ENCODE measurements at regions not wholly inside any gene's neighbourhood (a gene's known extent, or its start where the extent isn't known, plus 50 kb on each side); places are given as distances from the start of the nearest gene placed in this dataset.

DNA sequence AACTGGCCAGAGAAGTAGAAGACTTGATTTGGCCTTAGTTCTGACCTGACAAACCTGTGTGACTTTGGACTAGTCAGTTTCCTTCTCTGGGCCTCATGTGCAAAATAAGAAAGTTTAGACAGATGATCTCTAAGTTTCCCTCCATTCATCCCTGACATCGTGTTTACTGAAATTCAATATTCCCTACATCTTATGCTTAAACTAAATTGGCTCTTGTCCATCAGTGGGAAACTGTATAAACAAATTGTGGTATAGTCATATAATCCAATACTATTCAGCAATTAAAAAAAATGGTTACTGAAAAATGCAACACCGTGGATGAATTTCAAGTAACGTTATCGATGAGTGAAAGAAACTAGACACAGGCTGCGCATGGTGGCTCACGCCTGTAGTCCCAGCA, 64.4 kb upstream of the HRH1 start:
- in situ Hi-C loops (cut with MboI; ENCODE audit: low sequenced_read_pairs), result no loop called here
- H3K36me3 ChIP-seq (replicated peaks), result no peaks in the 10 kb centered on the region
- DNase-seq (ENCODE audit: low spot score in 2 of 2), result no peak
- H3K4me3 ChIP-seq, result no peak overlapping the region
- H3K9me3 ChIP-seq, result no peaks in the 10 kb centered on the region
- H3K27me3 ChIP-seq (ENCODE audit: low read depth), result no peaks in the 10 kb centered on the region
- no peaks in the 10 kb centered on the region for H3K4me1 ChIP-seq

DNA sequence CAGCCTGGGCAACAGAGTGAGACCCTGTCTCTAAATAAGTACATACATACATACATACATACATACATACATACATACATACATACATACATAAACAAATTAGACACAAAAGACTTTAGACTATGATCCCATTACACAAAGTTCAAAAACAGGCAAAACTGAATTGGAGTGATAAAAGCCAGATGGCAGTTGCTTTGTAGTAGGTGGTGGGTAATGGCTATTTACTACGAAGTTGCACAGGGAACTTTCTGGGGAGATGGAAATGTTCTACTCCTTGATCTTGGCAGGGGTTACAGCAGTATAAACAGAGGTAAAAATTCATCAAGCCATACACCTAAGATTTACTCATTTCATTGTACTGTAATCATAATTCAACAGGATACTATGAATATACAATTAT, 63.7 kb upstream of the HRH1 start:
- DNase-seq (ENCODE audit: low spot score in 2 of 2), result no peak
- in situ Hi-C loops (cut with MboI; ENCODE audit: low sequenced_read_pairs), result no loop called here
- H3K4me1 ChIP-seq, result no peaks in the 10 kb centered on the region
- no peak overlapping the region for H3K4me3 ChIP-seq
- H3K27me3 ChIP-seq (ENCODE audit: low read depth), result no peaks in the 10 kb centered on the region
- H3K9me3 ChIP-seq, result no peaks in the 10 kb centered on the region
- no peaks in the 10 kb centered on the region for H3K36me3 ChIP-seq (replicated peaks)

DNA sequence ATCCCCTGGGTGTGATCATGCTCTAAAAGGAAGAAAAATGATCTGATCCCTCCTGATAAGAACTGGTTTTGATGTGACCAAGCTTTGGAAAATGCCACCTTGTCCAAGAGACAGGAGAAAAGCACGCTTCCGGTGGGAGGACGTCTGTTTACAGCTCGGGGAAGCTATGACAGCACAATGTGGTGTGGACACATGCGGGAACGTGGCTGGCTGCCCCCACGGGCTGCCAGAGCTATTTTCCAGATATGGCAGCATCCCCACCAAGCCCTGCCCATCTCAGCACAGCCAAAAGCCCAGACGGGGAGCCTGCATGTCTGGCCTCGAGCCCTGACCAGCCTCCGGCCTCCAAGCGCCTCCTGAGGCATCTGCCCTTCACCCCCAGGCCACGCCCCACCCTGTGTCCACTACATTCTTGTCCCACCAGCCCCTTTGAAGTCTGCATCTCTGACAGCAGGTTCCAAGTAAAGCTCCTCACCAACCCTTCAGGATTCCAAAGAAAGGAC, 63.2 kb upstream of the HRH1 start:
- H3K4me3 ChIP-seq, result no peak overlapping the region
- in situ Hi-C loops (cut with MboI; ENCODE audit: low sequenced_read_pairs), result no loop called here
- DNase-seq (ENCODE audit: low spot score in 2 of 2), result no peak
- no peaks in the 10 kb centered on the region for H3K27me3 ChIP-seq (ENCODE audit: low read depth)
- no peaks in the 10 kb centered on the region for H3K36me3 ChIP-seq (replicated peaks)
- H3K4me1 ChIP-seq, result no peaks in the 10 kb centered on the region
- no peaks in the 10 kb centered on the region for H3K9me3 ChIP-seq

DNA sequence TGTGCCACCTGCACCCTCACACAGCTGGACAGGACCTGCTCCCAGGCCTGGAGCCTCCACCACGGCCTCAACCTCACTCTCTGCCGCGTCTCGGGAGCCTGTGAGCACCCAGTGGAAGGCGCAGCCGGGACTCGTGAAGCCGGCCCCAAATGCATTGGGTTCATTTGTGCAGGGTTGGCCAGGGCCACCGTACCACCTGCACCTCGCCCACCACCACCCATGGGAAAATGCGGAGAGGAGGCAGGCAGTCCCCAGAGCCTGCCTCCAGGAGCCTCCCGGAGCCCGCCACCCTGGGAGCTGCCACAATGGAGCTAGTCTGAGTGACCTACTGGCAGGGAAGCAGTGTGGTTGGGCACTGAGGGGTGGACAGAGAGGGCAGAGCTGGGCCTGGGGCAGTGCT, 62.5 kb upstream of the HRH1 start:
- Histone ChIP-seq H3K9me3 (no peaks in the 10 kb centered on the region), H3K4me1 (no peaks in the 10 kb centered on the region), H3K4me3 (no peak overlapping the region), H3K36me3 (replicated peaks) (no peaks in the 10 kb centered on the region), H3K27me3 (ENCODE audit: low read depth) (no peaks in the 10 kb centered on the region)
- DNase-seq (ENCODE audit: low spot score in 2 of 2), result no peak
- in situ Hi-C loops (cut with MboI; ENCODE audit: low sequenced_read_pairs), result no loop called here

DNA sequence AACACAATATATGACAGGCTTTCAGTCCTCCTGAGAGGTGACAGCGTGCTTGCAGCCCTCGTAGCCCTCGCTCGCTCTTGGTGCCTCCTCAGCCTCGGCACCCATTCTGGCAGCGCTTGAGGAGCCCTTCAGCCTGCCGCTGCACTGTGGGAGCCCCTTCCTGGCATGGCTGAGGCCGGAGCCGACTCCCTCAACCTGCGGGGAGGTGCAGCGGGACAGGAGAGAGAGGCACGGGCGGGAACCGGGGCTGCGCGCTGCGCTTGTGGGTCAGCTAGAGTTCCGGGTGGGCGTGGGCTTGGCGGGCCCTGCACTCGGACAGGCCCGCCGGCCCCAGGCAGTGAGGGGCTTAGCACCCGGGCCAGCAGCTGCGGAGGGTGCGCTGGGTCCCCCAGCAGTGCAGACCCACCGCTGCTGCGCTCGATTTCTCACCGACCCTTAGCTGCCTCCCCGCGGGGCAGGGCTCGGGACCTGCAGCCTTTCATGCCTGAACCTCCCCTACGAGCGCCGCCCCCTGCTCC, 60.4 kb upstream of the HRH1 start:
- no peaks in the 10 kb centered on the region for H3K4me1 ChIP-seq
- H3K9me3 ChIP-seq, result no peaks in the 10 kb centered on the region
- in situ Hi-C loops (cut with MboI; ENCODE audit: low sequenced_read_pairs), result no loop called here
- no peak overlapping the region for H3K4me3 ChIP-seq
- H3K27me3 ChIP-seq (ENCODE audit: low read depth), result no peaks in the 10 kb centered on the region
- no peak for DNase-seq (ENCODE audit: low spot score in 2 of 2)
- H3K36me3 ChIP-seq (replicated peaks), result no peaks in the 10 kb centered on the region

DNA sequence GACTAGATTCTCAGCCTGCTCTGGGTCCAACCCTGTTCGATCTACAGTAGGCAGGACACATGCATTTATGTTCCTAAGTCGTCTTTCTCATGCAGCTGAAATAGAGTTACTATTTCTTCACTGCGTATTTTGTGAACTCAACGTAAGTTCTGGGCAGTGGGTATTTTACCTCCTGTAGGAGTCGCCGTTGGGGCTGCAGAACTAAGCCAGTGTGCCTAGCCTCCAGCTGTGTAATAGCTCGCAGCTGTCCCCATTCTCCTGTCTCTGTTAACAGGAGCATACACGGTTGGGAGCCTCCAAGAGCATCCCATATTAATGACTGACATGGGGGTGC, 58.4 kb upstream of the HRH1 start:
- Histone ChIP-seq H3K27me3 (ENCODE audit: low read depth) (no peaks in the 10 kb centered on the region), H3K36me3 (replicated peaks) (no peaks in the 10 kb centered on the region), H3K4me3 (no peak overlapping the region), H3K9me3 (no peaks in the 10 kb centered on the region), H3K4me1 (no peaks in the 10 kb centered on the region)
- no peak for DNase-seq (ENCODE audit: low spot score in 2 of 2)
- in situ Hi-C loops (cut with MboI; ENCODE audit: low sequenced_read_pairs), result no loop called here

DNA sequence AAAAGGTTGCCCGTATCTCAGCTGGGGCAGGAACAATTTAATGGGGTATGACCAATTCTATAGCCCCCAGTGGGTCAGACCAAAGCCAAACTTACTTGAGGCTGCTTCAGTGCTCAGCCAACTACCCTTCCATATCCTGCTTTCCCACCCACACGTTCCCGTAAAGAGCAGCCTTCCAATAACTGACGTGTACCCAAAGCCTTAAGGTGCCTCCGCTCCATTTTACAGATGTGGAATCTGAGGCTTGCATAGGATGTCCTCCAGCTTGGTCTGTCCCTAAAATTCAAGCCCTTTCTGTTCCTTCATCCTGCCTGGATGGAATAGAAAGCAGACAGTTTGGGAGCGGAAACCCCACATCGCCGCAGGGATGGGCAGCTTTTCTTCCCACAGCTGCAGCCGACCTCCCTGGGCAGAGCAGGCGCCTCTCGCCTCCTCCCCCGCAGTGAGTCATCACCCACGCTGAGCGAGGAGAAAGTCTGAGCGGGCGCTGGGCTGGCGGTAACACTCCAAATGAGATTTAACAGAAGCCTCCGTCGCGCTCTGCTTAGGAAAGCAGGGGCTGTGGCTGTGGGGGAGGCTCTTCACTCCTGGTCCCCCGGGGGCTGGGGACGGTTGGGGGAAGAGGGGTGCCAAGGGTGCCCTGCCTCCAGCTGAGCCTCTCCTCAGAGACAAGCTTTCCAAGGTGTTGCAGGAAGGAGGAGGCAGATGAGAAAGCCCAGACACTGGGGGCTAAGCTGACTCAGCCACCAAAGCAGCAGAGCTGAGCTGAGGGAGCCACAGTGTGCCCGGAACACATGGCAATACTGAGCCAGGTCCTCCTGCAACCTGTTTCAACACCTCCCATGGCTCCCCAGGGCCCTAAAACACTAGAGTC, 57.8 kb upstream of the HRH1 start:
- H3K27me3 ChIP-seq (ENCODE audit: low read depth), result no peaks in the 10 kb centered on the region
- in situ Hi-C loops (cut with MboI; ENCODE audit: low sequenced_read_pairs), result no loop called here
- peak in 1 of 2 experiments; percentile 36 for DNase-seq (ENCODE audit: low spot score in 2 of 2)
- H3K36me3 ChIP-seq (replicated peaks), result no peaks in the 10 kb centered on the region
- H3K4me1 ChIP-seq, result no peaks in the 10 kb centered on the region
- H3K9me3 ChIP-seq, result no peaks in the 10 kb centered on the region
- no peak overlapping the region for H3K4me3 ChIP-seq

DNA sequence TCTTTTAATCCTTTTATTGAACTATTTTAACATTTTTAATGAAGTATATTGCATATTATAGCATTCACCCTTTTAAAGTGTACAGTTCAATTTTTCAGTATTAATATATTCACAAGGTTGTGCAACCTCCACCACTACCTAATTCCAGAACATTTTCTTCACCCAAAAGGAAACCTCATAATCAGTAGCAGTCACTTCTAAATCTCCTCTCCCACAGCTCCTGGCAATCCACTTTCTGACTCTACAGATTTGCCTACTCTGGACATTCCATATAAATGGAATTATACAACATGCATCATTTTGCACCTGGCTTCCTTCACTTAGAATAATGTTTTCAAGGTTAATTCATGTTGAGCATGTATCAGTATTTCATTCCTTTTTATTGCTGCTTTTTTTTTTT, 55.0 kb upstream of the HRH1 start:
- in situ Hi-C loops (cut with MboI; ENCODE audit: low sequenced_read_pairs), result no loop called here
- Histone ChIP-seq H3K4me1 (no peaks in the 10 kb centered on the region), H3K27me3 (ENCODE audit: low read depth) (no peaks in the 10 kb centered on the region), H3K36me3 (replicated peaks) (no peaks in the 10 kb centered on the region), H3K9me3 (no peaks in the 10 kb centered on the region), H3K4me3 (no peak overlapping the region)
- DNase-seq (ENCODE audit: low spot score in 2 of 2), result no peak

All from HAP-1 (cell line).